ENCODE measurements at regions not wholly inside any gene's neighbourhood (a gene's known extent, or its start where the extent isn't known, plus 50 kb on each side); places are given as distances from the start of the nearest gene placed in this dataset.

DNA sequence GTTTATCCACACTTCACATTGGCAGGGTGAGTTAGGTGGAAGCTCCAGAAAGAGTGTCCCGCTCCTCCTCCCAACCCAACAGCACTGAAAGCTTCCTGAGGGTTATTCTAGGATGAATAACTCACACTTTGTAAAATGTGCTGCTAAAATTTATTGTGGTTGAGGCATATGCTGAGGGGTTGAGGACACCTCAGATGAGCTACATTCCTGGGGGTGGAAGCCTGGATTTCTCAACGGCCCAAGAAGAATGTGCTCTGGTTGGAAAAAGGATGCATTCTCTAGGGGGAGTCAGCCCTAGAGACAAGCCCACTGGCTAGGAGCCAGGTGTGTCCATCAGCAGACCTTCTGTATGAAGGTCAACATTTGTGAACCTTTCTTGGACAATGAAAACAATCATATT lies 91.5 kb upstream of the PDE1C start:
- TF ChIP-seq CTCF (IDR thresholded peaks at IDR 0.05; ENCODE audit: low read depth, low read length) = no peak
- DNase-seq (ENCODE audit: extremely low read depth, low read depth) = no peak

GRCh38 chr7:32158751-32159745 lies 88.8 kb upstream of the PDE1C start:
- DNase-seq (ENCODE audit: extremely low read depth, low read depth) = no peak
- TF ChIP-seq CTCF (IDR thresholded peaks at IDR 0.05; ENCODE audit: low read depth, low read length) = no peak

DNA sequence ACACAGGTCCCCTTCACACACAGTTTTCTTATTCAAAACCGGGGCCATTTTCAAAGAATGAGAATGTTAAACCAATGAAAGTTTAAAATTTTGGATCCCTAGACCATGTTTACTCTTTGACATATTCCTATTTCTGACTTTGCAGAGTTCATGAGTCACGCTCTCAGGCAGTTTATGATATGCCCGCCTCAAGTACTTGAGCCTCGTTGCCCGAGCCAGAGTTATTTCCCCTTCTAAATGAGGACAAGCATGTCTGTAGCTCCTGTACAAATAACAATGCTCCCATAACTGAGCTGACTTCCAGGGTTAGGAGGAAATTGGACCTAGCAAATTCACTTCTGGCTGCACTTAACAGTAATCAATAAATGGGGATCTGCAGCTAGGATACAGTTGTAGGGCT lies 87.9 kb upstream of the PDE1C start:
- TF ChIP-seq CTCF (IDR thresholded peaks at IDR 0.05; ENCODE audit: low read depth, low read length) = no peak
- DNase-seq (ENCODE audit: extremely low read depth, low read depth) = no peak

DNA sequence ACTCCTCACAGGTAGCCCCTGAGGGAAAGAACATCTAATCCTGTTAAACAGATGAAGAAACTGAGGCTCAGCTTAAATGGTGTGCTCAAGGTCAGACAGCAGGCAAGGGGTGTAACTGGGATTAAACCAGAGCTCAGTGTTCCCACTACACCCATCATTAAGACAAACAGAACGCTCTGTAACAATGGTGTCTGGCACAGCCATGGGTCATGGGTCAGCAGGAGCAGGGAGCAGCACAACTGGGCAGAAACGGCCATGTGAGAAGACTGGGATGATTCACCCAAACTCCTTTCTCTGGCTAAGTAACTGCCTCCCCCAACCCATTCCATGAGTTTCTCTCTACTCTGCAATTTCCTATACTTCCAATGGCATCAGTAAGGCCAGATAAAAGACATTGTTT lies 85.5 kb upstream of the PDE1C start:
- no peak for DNase-seq (ENCODE audit: extremely low read depth, low read depth)

DNA sequence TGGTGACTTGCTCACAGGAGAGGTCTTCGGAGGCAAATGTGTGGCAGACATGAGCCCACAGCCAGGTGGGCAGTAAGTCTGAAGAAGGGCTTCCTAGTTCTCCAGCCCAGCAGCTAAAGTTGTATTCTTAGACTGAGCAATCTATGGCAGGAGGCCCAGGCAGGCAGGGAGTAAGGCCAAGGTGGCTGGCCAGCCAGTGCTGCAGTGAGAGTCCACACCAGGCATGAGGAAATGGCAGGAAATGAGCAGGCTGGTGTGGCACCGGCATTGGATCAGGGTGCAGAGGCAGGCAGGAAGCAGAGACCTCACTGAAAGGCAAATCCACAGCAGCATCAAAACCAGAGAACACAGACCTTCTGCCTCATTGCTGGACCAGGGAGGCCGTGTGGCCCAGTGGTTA lies 84.6 kb upstream of the PDE1C start:
- no peak for TF ChIP-seq CTCF (IDR thresholded peaks at IDR 0.05; ENCODE audit: low read depth, low read length)

More for the DNA sequence above, 85.5 kb upstream of the PDE1C start:
- no peak for TF ChIP-seq CTCF (IDR thresholded peaks at IDR 0.05; ENCODE audit: low read depth, low read length)

DNA sequence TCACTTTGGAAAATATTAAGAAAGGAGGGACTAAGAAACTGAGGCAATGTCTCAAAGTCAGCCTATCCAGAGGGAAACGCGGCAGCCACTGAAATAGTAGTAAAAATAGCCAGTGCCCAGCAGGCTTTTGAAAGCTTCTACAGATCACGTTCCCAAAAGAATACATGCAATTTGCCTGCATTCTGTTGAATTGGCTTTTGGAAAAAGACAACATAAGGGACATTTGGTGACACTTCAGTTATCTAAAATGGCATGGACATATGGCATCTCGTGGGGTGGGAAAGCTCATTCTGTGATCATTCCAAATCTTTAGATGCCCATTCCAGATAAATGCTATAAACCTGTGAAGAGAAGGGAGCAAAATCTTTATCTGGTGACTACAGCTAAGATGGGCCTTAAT lies 82.8 kb upstream of the PDE1C start:
- TF ChIP-seq CTCF (IDR thresholded peaks at IDR 0.05; ENCODE audit: low read depth, low read length) = no peak
- DNase-seq (ENCODE audit: extremely low read depth, low read depth) = no peak

More for the DNA sequence above, 84.6 kb upstream of the PDE1C start:
- DNase-seq (ENCODE audit: extremely low read depth, low read depth) = no peak

- TF ChIP-seq CTCF (IDR thresholded peaks at IDR 0.05; ENCODE audit: low read depth, low read length) = no peak
- DNase-seq (ENCODE audit: extremely low read depth, low read depth) = no peak
Observed at GRCh38 chr7:32152576-32152975, 82.4 kb upstream of the PDE1C start.
